Progenitor cell of endocrine pancreas (in vitro differentiated cells): ENCODE measurements at regions not wholly inside any gene's neighbourhood (a gene's known extent, or its start where the extent isn't known, plus 50 kb on each side); places are given as distances from the start of the nearest gene placed in this dataset.

Experiments used
- DNase-seq: peaks from one replicate; pipeline ENCODE4 v3.0.0; 2021; ENCODE audit warnings: low spot score; ENCODE audit not compliant: unreplicated experiment
- H3K27ac Mint-ChIP-seq: 2 replicates; pipeline ENCODE4 v1.8.0; 2021; ENCODE audit warnings: mild to moderate bottlenecking, moderate library complexity, mixed read lengths
- H3K27me3 Mint-ChIP-seq: 2 replicates; pipeline ENCODE4 v1.8.0; 2021; ENCODE audit warnings: mixed read lengths
- H3K36me3 Mint-ChIP-seq: 2 replicates; pipeline ENCODE4 v1.8.0; 2022; ENCODE audit warnings: mixed read lengths; ENCODE audit not compliant: insufficient read depth
- H3K4me1 Mint-ChIP-seq: 2 replicates; pipeline ENCODE4 v1.8.0; 2021; ENCODE audit warnings: low read depth, mixed read lengths
- H3K4me3 Mint-ChIP-seq: 2 replicates; pipeline ENCODE4 v1.8.0; 2021; ENCODE audit warnings: low read depth, mild to moderate bottlenecking, moderate library complexity, mixed read lengths
- H3K9me3 Mint-ChIP-seq: 2 replicates; pipeline ENCODE4 v1.8.0; 2021; ENCODE audit warnings: low read depth, mixed read lengths
- TF ChIP-seq, protein P1 (sequence below): fragments of 200-600 bp; sonication (generic); IDR thresholded peaks from one replicate; pipeline ENCODE4 v1.5.0; 2021; ENCODE audit warnings: antibody characterized with exemption, mild to moderate bottlenecking; ENCODE audit not compliant: unreplicated experiment

DNA sequence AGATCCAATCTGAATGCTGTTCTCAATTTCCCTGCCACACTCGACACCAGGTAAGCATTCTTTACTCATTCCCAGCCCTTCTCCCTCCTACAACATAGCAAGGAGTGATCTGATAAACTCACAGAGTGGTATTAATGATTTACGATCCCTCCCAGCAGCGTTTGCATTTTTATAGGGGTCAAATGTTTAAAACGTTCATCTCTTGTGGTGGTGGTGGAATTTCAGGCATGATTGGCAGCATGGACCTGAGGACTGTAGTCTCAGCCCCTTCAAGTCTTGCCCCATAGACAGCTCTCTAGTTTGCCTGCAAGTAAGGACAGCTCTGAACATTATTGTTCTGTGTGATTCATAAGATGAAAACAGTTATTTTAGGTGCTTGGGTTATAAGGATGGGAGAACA, 565.7 kb downstream of the EFNB2 start:
- DNase-seq: no peak
- H3K36me3 Mint-ChIP-seq: no peaks in the 10 kb centered on the region
- peaks cover 22% of the 10 kb centered on the region for H3K4me1 Mint-ChIP-seq
- no peaks in the 10 kb centered on the region for H3K9me3 Mint-ChIP-seq
- no peaks in the 10 kb centered on the region for H3K27me3 Mint-ChIP-seq
- H3K4me3 Mint-ChIP-seq: no peak overlapping the region
- H3K27ac Mint-ChIP-seq: no peak overlapping the region
- TF ChIP-seq, protein P1, sequence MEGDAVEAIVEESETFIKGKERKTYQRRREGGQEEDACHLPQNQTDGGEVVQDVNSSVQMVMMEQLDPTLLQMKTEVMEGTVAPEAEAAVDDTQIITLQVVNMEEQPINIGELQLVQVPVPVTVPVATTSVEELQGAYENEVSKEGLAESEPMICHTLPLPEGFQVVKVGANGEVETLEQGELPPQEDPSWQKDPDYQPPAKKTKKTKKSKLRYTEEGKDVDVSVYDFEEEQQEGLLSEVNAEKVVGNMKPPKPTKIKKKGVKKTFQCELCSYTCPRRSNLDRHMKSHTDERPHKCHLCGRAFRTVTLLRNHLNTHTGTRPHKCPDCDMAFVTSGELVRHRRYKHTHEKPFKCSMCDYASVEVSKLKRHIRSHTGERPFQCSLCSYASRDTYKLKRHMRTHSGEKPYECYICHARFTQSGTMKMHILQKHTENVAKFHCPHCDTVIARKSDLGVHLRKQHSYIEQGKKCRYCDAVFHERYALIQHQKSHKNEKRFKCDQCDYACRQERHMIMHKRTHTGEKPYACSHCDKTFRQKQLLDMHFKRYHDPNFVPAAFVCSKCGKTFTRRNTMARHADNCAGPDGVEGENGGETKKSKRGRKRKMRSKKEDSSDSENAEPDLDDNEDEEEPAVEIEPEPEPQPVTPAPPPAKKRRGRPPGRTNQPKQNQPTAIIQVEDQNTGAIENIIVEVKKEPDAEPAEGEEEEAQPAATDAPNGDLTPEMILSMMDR: no peak

DNA sequence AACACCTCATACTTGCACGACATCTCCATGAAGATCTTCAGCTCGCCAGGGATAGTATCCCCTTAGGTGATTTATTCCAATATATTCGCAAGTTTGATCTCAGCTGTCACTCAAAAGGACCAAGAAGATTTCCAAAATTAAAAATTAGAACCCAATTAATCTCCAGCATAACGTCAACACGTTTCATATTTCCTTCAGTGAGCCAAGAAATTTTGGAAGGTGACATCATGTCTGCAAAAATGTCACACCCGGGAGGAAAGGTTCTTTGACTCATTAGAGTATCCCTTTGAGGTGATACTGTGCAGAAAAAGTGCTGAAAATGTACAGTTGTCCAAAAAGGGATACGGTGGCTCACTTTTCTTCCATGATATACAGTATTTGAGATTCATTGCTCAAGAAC, 569.6 kb downstream of the EFNB2 start:
- DNase-seq: no peak
- H3K27ac Mint-ChIP-seq: no peak overlapping the region
- H3K36me3 Mint-ChIP-seq: no peaks in the 10 kb centered on the region
- peaks cover 15% of the 10 kb centered on the region for H3K4me1 Mint-ChIP-seq
- H3K9me3 Mint-ChIP-seq: no peaks in the 10 kb centered on the region
- TF ChIP-seq, protein P1: no peak
- no peaks in the 10 kb centered on the region for H3K27me3 Mint-ChIP-seq
- no peak overlapping the region for H3K4me3 Mint-ChIP-seq

DNA sequence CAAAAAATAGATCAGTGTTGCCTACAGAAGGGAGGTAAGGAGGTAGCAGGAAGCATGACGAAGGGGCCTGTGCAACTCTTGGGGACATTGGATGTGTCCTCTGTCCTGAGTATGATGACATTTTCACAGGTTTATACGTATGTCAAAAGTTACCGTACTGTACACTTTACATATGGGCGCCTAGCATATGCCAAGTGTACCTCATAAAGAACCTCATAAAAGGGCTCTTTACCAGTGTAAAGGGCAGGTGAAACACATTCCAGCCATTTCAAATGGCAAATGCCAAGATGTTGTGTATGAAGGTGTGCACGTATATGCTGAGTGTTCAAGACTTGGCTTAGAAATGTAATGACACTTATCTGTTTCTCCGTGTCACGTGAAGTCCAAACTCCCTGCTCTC, 573.4 kb downstream of the EFNB2 start:
- Mint-ChIP-seq H3K4me3 (no peak overlapping the region), H3K4me1 (peaks cover 6% of the 10 kb centered on the region), H3K27ac (no peak overlapping the region), H3K36me3 (no peaks in the 10 kb centered on the region), H3K9me3 (peaks cover 4% of the 10 kb centered on the region), H3K27me3 (no peaks in the 10 kb centered on the region)
- TF ChIP-seq, protein P1: no peak
- DNase-seq: no peak

DNA sequence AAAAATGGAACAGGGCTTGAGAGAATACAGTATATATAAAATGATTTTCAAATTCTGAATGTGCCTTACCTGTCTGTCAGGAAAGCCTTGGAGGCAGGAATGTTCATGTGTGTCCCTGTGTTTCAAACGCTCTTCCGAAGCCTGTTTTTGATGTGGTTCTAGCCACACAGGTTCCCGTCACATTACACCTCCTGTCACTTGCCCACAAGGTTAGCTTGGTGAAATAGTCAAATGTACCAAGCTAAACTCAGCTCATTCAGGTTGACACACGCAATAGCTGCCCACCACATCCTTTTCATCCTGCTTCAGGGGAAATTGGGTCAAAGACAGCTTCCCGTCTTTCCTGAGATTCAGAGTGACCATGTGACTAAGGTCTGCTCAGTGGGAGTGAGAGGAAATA, 574.0 kb downstream of the EFNB2 start:
- Mint-ChIP-seq H3K4me3 (no peak overlapping the region), H3K27me3 (no peaks in the 10 kb centered on the region), H3K4me1 (peaks cover 6% of the 10 kb centered on the region), H3K9me3 (peaks cover 4% of the 10 kb centered on the region), H3K27ac (no peak overlapping the region), H3K36me3 (no peaks in the 10 kb centered on the region)
- no peak for DNase-seq
- TF ChIP-seq, protein P1: no peak

DNA sequence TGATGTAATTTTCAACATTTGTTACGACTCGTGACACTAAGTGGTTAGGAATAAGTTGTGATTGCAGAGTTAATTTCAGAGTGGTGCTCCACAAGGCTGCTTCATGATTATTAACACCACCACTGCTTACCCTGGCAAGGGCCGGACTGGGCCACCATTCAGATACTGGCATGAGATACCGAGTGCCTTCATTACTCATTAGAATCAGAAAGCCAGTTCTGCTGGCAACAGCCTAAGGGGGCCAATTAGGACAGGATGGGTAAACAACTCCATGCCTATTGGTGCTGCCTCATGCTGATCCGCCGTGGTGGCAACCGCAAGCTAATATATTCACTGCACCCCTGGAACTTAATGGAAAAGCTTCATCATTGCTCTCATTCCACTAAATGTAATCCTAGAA, 575.1 kb downstream of the EFNB2 start:
- Mint-ChIP-seq H3K4me3 (no peak overlapping the region), H3K27ac (no peak overlapping the region), H3K9me3 (peaks cover 4% of the 10 kb centered on the region), H3K36me3 (no peaks in the 10 kb centered on the region), H3K4me1 (peaks cover 6% of the 10 kb centered on the region), H3K27me3 (no peaks in the 10 kb centered on the region)
- TF ChIP-seq, protein P1: no peak
- DNase-seq: no peak
